Nephron progenitor cell (in vitro differentiated cells): ENCODE measurements at regions not wholly inside any gene's neighbourhood (a gene's known extent, or its start where the extent isn't known, plus 50 kb on each side); places are given as distances from the start of the nearest gene placed in this dataset.

Experiments used
- DNase-seq: peaks from one replicate; pipeline ENCODE4 v3.0.0; 2021
- H3K27ac Mint-ChIP-seq: 2 replicates; pipeline ENCODE4 v1.8.0; 2021; ENCODE audit warnings: mild to moderate bottlenecking, moderate library complexity, mixed read lengths
- H3K27me3 Mint-ChIP-seq: 2 replicates; pipeline ENCODE4 v1.8.0; 2021; ENCODE audit warnings: mild to moderate bottlenecking, low read depth, mixed read lengths; ENCODE audit not compliant: poor library complexity
- H3K36me3 Mint-ChIP-seq: 2 replicates; pipeline ENCODE4 v1.8.0; 2021; ENCODE audit warnings: low read depth, mixed read lengths
- H3K4me1 Mint-ChIP-seq: 2 replicates; pipeline ENCODE4 v1.8.0; 2021; ENCODE audit warnings: mixed read lengths
- H3K4me3 Mint-ChIP-seq: 2 replicates; pipeline ENCODE4 v1.8.0; 2021; ENCODE audit warnings: mild to moderate bottlenecking, moderate library complexity, mixed read lengths
- H3K9me3 Mint-ChIP-seq: 2 replicates; pipeline ENCODE4 v1.8.0; 2021; ENCODE audit warnings: mild to moderate bottlenecking, moderate library complexity, mixed read lengths
- TF ChIP-seq, protein P1 (sequence below): fragments of 200-600 bp; sonication (generic); IDR thresholded peaks from 2 replicates; pipeline ENCODE4 v1.5.0; 2021; ENCODE audit warnings: antibody characterized with exemption

- no peak for DNase-seq
- TF ChIP-seq, protein P1, sequence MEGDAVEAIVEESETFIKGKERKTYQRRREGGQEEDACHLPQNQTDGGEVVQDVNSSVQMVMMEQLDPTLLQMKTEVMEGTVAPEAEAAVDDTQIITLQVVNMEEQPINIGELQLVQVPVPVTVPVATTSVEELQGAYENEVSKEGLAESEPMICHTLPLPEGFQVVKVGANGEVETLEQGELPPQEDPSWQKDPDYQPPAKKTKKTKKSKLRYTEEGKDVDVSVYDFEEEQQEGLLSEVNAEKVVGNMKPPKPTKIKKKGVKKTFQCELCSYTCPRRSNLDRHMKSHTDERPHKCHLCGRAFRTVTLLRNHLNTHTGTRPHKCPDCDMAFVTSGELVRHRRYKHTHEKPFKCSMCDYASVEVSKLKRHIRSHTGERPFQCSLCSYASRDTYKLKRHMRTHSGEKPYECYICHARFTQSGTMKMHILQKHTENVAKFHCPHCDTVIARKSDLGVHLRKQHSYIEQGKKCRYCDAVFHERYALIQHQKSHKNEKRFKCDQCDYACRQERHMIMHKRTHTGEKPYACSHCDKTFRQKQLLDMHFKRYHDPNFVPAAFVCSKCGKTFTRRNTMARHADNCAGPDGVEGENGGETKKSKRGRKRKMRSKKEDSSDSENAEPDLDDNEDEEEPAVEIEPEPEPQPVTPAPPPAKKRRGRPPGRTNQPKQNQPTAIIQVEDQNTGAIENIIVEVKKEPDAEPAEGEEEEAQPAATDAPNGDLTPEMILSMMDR = no peak
- Mint-ChIP-seq H3K27me3 (no peaks in the 10 kb centered on the region), H3K4me1 (no peaks in the 10 kb centered on the region), H3K4me3 (no peak overlapping the region), H3K9me3 (no peaks in the 10 kb centered on the region), H3K36me3 (no peaks in the 10 kb centered on the region), H3K27ac (no peak overlapping the region)
These were observed 163.3 kb upstream of the STARD13 start for GRCh38 chr13:33448889-33449288.

- TF ChIP-seq, protein P1 = no peak
- Mint-ChIP-seq H3K27ac (no peak overlapping the region), H3K4me3 (no peak overlapping the region), H3K27me3 (no peaks in the 10 kb centered on the region), H3K36me3 (no peaks in the 10 kb centered on the region), H3K4me1 (no peaks in the 10 kb centered on the region), H3K9me3 (no peaks in the 10 kb centered on the region)
- no peak for DNase-seq
These were observed 165.6 kb upstream of the STARD13 start for GRCh38 chr13:33450956-33451709.

GRCh38 chr13:33452873-33453517 is 167.4 kb upstream of the STARD13 start:
- no peak for DNase-seq
- Mint-ChIP-seq H3K9me3 (no peaks in the 10 kb centered on the region), H3K4me3 (no peak overlapping the region), H3K36me3 (no peaks in the 10 kb centered on the region), H3K4me1 (no peaks in the 10 kb centered on the region), H3K27me3 (peaks cover 2% of the 10 kb centered on the region), H3K27ac (no peak overlapping the region)
- TF ChIP-seq, protein P1 = no peak

DNA sequence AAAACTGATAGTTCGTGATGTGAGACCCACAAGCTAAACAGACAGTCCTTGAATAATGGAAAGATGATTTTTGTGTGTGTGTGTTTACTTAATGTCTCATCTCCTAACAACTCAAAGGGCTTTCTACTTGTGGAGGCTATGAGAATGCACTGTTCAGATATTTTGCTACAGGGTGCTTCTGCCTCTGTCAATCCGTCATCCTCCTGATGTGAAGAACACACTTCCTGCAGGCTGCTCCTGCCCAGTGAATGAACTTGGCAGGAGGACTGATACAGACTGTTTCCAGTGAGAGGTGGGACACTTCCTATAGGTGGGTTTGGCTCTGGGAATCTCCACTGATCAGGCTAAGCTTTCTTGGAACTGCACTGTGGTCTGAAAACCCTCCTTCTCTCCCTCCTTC is 168.4 kb upstream of the STARD13 start:
- DNase-seq = no peak
- Mint-ChIP-seq H3K9me3 (peaks cover 1% of the 10 kb centered on the region), H3K36me3 (no peaks in the 10 kb centered on the region), H3K4me3 (no peak overlapping the region), H3K4me1 (no peaks in the 10 kb centered on the region), H3K27me3 (peaks cover 3% of the 10 kb centered on the region), H3K27ac (no peak overlapping the region)
- TF ChIP-seq, protein P1 = no peak

GRCh38 chr13:33454844-33455705 is 169.5 kb upstream of the STARD13 start:
- peak overlapping the region; percentile 52 for H3K27ac Mint-ChIP-seq
- no peak overlapping the region for H3K4me3 Mint-ChIP-seq
- no peaks in the 10 kb centered on the region for H3K4me1 Mint-ChIP-seq
- peaks cover 3% of the 10 kb centered on the region for H3K27me3 Mint-ChIP-seq
- TF ChIP-seq, protein P1 = no peak
- no peaks in the 10 kb centered on the region for H3K36me3 Mint-ChIP-seq
- no peak for DNase-seq
- peaks cover 12% of the 10 kb centered on the region for H3K9me3 Mint-ChIP-seq
